ENCODE measurements at regions not wholly inside any gene's neighbourhood (a gene's known extent, or its start where the extent isn't known, plus 50 kb on each side); places are given as distances from the start of the nearest gene placed in this dataset.
A peak's percentile ranks its signal among the peaks of the same experiment; 100 is the strongest.
"Not testable (repeated sequence)": the region's sequence is repeated elsewhere in the genome, so short reads cannot be mapped to it uniquely, and the experiment has no call there.

DNA sequence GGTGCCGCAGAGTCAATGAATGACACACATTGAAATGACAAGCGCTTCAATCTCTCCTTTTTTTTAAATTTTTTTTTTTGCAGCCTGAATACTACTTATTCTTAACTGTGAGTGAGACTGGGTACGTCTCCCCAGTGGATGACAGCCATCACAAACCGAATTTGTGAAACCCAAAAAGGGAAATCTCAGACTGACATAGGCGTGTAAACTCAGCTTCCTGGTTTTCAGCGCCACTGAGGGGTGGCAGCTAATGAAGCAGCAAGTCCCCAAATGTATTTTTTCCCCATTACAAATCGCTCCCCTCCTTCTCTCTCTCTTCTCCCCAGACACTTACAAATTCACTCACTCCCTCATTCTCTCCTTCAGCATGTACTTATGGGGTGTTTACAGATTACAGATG is 196.0 kb downstream of the MAF start:
- no peak for DNase-seq (ENCODE audit: low spot score)

DNA sequence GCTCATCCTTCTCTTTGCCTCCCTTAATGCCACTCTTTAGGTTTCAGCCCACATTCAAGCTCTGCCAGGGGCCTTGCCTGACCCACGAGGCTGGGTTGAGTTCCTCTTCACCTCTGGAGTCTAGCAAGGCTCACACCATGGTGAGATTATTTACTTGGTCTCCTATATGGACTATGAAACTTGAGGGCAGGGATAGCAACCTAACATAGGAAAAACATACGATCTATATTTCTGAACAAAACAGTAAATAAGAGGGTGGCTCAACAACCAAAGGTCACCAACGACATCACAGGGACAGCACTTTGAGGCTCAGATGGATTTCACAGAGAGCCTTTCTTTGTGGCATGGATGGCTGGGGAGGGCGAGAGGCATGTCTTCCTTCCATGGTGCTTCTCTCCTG is 197.0 kb downstream of the MAF start:
- no peak for DNase-seq (ENCODE audit: low spot score)

DNA sequence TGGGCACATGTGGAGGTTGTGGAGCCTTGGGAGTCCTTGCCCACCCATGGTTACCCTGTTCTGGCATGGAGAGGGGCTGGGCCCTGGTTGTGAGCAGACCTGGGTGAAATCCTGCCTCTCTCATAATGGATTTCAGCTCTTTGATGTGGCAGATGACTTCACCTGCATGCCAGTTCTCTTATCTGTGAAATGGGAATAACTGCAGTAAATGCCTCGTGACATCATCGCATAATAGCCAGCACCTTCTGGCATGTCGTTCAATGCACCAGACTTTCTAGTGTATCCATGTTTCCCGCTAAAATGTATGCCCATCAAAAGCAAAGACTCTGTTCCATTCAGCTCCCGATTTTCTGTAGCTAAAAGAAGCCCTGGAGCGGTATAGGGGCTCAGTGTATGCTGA is 197.6 kb downstream of the MAF start:
- DNase-seq (ENCODE audit: low spot score): no peak

DNA sequence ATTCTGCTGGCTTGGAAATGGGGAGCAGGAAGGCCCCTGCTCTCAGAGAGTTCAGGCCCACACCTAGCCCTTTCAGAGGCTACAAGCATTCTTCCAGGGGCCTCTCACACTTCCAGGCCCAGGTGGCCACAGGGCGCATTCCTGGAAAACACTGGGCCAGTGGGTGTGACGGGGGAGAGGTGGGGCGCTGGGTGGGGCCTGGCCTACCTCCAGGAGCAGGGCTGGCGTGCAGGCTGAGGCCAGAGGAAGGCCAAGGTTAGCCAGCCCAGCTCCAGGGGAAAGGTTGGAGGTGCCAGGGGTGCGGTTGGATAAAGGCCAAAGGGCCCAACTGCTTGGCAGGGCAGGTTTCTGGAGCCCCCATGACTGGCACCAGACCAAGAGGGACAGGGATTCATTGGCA is 198.2 kb downstream of the MAF start:
- no peak for DNase-seq (ENCODE audit: low spot score)

DNA sequence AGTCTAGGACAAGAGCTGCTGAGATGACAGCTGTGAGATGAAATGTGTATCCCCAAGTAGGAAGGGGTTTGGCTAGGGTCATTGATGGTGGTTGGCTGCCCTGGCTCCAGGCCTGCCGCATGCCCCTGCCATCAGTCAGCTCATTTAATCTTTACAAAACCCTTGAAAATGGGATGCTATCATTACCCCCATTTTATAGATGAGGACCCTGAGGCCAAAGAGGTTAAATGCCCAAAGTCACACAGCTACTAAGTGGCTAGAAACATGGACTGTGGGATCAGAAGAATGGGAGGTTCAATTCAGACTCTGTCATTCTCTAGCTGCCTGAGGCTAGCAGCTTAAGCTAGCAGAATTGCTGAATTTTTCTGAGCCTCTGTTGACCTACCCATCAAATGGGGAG is 198.8 kb downstream of the MAF start:
- DNase-seq (ENCODE audit: low spot score): no peak

DNA sequence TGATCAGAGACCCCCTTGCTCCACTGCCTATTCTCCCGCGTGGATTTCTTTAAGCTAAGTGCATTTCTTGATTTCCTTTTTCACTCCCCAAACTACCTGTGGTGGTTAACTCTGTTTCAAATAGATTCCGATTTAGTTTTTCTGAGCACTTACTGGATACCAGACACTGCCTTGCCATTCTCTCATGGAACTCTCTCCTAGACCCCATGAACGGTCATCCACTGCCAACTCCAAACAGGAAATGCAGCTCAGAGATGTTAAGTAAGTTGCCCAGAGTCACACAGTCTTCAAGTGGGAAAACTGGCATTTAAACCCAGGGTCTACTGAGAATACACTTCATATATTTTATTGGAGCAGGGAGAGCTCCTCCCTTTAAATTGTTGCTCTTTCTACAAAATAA is 199.4 kb downstream of the MAF start:
- no peak for DNase-seq (ENCODE audit: low spot score)

DNA sequence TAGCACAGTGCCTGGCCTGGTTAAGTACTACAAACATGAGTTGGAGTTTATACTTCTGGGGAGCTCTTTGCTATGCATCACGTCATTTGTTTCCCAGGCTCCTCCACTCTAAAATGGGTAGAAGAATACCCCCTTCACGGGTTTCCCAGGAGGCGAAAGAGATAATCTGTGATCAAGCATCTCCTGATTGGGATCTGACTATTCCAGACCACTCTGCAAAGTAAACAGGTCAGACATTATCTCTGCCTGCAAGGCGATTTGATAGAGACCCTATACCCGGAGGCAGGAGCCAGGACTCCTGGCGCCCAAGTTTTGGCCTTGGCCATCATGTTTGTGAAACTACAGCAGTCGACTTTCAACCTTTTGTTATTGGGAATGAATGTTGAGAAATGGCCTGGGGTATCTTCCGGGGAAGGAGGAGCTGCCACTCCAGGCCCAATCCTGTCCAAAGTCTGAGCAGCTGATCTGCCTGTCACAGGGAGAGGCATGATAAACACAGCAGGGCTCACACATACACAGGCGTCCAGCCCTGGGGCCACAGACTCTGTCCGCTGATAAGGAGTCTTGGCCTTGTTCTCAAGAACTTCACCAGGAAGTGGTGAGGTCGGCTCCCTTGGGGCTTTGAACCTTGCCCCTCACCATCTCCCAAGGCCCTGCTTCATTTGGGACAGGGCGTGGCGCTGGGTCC is 199.9 kb downstream of the MAF start:
- DNase-seq (ENCODE audit: low spot score): no peak

DNA sequence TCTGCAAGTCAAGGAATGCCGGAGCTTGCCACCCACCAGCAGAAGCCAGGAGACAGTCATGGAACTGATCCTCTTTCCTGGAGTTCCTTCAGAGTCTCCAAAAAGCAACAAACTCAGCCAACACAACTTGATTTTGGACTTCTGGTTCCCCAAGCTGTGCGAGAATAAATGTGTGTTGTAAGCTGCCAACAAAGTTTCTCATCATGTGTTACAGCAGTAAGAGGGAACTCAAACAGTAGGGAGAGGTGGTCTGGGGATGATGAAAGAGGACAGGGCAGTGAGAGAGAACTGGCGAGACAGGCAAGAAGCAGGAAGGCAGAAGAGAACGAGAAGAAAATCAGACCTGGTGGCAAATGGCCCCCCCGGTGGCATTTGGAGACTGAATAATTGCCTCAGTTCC is 204.9 kb downstream of the MAF start:
- no peak for DNase-seq (ENCODE audit: low spot score)

DNA sequence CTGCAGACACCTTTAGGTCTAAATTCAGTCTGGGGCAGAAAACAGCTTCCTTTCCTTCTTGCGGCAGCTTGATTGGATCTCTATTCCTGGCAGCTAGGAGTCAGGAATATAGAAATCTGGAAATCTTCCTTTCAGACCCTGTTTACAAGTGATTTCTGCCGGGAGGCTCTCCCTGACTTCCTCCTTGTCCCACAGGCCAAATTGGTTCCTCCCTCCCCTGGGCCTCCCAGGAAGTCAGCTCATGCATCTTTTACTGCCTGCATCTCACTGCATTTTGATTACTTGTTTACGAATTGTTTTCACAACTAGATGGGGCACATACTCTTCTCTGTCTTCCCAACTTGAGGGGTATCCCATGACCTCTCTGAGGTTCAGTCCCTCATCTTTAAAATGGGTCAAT is 206.3 kb downstream of the MAF start:
- DNase-seq (ENCODE audit: low spot score): no peak

DNA sequence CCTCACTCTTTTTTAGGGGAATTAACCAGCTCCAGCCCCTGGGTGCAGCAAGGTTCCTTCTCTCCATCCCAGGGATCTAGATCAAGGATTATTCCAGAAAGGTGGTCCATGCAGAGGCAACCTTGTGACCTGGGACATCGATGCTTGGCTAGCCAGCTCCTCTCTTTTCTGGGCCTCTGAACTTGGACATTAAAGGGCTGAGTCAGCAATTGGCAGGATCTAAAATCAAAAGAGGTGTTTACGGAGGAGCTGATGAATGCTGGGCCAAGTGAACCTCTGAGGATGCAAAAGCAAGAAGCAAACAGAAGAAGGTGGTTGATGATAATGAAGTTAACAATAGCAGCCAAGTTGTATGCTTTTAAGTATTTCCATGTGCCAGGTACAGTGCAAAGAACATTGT is 207.0 kb downstream of the MAF start:
- no peak for DNase-seq (ENCODE audit: low spot score)

DNA sequence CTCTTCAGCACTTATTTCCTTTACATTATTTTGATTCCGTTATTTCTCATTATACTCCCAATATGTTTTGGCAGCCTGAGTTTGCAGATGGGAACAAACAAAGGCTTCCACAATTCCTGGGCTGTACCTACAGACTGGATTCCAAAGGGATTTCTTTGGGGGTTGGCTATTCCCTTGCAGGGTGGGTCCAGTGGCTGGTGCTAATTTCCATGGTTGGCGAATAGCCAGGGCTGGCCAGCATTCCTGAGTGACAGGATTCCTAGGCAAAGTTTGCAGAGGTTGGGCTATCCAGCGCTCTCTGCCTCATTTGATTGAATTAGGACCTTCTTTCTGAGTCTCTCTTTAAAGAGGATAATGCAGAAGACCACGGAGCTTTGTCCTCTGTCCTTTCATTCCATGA is 207.4 kb downstream of the MAF start:
- DNase-seq (ENCODE audit: low spot score): no peak

DNA sequence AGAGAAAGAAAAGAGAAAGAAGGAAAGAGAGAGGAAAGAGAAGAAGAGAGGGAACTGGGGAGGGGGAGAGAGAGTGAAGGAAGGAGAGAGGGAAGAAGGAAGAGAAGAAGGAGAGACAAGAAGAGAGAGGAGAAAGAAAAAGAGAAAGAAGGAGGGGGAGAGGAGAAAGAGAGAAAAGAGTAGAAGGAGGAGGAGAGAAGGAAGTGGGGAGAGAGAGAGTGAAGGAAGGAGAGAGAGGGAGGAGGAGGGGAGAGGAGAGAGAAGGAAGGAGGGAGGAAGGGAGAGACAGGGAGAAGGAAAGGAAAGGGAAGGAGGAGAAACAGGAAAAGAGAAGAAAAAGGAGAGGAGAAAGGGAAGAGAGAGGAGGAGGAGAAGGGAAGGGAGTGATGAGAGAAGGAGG is 208.5 kb downstream of the MAF start:
- no peak for DNase-seq (ENCODE audit: low spot score)

DNA sequence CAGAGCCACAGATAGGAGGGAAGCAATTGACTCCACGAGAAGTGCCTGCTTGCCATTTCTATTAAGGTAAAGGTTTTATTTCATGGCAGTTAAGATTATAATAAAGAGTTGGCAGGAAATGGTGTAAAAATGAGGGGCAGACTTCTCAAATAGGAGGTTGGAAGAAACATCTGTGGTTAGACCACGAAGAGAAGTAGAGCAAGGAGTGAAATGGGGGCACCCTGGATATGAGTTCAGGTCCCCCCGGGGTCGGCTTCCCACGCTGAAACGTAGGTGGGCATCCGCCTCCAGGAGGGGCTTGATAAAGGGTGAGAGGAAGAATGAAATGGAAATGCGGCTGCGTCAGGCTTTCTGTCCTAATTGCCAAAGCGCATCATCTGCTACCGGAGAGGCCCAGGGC is 209.1 kb downstream of the MAF start:
- DNase-seq (ENCODE audit: low spot score): no peak

DNA sequence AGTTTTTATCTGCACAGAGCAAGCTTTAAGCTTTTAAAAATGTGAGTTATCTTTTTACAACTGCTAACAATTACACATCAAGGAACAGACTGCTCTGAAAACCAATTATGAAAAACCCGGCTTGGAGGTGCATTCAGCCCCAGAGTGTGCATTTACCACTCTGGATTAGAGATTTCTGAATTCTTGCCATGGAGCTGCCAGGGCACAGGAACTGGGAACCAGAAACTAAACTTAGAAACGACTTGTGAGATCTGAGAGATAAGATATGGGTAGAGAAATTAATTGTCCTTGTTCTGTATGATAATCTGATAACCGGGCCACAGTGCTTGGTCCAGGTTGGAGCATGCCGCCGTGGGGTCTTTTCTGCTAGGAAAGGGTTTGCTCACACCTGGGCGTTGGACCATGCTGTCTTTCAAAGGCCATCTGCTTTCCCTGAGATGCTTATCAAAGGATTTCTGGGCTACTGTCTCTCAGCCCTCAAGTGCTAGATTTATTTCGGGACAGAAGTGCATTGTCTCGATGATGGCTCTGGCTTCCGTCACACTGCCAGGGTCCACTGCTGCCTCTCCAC is 210.0 kb downstream of the MAF start:
- DNase-seq (ENCODE audit: low spot score): peak; percentile 50

DNA sequence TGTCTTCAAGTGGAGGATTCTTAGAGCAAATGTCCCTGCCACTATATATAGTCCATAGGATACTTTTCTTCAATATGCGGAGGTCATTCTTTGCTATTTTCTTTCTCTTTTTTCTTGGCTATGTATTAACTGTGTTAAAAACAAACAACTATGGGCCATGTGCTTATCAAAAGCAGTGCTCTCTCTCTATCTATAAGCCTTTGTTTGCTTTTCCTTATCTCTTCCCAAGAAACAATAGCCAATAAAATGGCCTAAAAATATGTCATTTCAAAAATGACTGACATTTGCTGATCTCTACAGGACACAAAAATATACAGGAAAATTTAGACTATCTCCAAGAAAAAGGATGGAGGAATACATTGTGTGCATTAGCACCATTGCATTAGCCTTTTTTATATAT is 212.1 kb downstream of the MAF start:
- no peak for DNase-seq (ENCODE audit: low spot score)

DNA sequence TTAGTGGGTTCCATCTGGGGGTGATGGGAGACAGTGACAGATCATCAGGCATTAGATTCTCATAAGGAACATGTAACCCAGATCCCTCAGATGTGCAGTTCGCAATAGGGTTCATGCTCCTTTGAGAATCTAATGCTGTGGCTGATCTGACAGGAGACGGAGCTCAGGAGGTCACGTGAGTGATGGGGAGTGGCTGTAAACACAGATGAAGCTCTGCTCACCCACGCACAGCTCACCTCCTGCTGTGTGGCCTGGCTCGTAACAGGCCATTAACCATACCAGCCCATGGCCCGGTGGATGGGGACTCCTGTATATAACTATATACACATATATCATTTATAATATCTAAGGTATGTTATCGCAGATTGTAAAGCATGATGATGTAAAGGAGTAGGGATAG is 214.2 kb downstream of the MAF start:
- no peak for DNase-seq (ENCODE audit: low spot score)

DNA sequence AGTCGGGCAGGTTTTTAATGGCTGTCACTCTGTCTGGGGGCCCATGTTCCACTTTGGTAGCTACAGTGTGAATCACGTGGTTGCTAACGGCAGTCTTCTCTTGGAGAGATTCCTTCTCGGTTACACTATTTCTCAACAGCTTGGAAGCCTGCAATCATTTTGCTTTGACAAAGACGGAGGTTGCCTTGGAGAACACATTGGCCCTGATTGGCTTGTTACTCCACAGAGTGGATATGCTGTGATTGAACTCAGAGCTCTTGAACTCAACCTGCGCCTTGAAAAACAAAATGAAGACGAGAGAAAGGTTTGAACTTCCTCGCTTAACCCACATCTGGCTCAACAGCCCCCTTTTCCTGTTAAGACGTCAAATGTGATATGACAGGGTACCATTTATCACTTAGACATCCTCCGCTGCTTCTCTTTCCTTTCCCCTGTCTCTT is 218.9 kb downstream of the MAF start:
- DNase-seq (ENCODE audit: low spot score): no peak

DNA sequence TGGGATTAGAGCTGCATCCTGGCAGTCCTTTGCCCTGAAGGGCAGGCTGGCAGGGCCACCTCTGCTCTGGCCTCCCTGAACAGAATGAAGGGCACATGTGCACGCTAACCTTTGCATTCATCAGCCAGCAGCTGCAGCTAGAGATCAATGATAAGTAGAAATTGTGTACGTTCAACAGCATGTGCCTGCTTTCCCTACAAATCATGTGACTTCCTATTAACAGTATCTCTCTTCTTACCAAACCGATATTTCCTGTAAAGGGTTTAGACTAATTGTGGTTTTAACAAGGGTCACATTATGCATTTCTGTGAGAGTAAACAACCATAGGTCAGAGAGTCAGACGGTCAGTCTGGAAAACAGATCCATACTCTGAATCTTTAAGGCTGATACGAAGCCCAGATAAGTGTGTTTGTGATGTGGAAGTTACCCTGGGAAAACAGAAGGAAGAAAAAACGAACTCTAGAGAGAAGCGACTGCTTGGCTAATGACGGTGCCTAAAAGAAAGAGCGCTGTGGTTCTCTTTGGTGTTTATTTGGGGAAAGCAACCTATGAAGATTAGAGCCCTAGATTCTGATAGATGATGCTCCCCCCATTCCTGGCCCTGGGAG is 219.4 kb downstream of the MAF start:
- no peak for DNase-seq (ENCODE audit: low spot score)

DNA sequence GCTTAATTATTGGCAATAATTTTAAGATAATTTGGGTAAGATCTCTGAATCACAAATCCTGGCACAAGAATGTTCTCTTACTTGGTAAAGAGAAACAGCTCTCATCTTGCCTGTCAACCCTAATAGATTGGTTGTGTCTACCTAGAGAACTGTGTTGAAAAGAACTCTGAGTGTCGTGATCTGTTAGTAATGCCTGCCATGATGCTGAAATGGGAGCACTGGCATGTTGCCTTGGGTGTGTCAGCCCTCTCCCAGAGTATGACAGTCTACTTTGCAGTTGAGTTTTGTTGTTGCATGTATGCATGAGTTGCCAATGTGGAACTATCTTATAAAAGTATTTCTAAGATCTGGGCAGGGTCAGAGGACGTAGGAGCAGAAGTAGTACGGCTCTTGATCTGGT is 221.4 kb downstream of the MAF start:
- DNase-seq (ENCODE audit: low spot score): no peak

DNA sequence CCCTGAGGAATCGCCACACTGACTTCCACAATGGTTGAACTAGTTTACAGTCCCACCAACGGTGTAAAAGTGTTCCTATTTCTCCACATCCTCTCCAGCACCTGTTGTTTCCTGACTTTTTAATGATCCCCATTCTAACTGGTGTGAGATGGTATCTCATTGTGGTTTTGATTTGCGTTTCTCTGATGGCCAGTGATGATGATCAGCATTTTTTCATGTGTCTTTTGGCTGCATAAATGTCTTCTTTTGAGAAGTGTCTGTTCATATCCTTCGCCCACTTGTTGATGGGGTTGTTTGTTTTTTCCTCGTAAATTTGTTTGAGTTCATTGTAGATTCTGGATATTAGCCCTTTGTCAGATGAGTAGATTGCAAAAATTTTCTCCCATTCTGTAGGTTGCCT is 223.5 kb downstream of the MAF start:
- DNase-seq (ENCODE audit: low spot score): not testable (repeated sequence)

DNA sequence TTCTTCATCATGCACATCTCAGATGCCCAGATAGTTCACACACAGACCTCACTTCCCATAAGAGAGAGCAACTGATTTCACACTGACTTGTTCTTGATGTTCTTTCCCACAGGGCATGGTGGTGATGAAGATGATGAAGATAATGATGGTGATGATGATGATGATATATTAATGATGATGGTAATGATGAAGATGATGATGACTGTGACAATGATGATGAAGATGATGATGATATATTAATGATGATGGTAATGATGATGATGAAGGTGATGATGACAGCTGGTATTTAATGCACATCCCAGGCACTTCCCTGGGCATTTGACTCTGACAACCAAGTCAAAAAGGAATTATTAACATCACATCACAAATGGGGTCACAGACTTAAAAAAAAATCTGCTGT is 225.2 kb downstream of the MAF start:
- no peak for DNase-seq (ENCODE audit: low spot score)

DNA sequence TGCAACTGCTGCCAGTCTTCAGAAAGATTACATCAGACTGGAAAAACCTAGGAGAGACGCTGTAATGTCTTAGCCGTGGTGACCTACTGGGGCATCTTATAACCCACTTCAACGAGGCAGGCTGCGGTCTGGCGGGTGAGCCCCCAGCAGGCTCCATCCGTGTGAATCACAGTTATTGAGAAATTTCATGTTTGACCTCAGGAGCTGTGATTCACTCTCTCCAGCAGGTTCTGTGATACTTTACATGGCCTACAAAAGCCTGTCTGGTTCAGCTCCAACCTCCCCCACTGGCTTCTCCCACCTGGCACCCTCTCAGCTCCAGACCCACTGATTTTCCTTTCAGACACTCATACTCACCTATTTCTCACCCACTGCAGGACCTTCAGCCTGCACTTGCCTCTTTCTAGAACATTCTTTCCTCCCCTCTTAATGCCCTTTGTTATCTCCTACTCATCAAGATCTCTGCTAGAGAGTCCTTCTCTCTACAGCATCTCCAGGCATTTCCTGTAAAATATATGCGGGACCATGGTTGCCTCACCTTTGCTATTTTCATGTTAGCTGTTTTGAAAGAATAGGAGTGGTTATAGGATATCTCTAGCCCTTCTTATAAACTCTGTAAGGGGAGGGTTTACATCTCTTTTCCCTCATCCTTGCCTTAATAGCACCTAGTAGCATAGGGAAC is 227.9 kb downstream of the MAF start:
- peak; percentile 12 for DNase-seq (ENCODE audit: low spot score)

DNA sequence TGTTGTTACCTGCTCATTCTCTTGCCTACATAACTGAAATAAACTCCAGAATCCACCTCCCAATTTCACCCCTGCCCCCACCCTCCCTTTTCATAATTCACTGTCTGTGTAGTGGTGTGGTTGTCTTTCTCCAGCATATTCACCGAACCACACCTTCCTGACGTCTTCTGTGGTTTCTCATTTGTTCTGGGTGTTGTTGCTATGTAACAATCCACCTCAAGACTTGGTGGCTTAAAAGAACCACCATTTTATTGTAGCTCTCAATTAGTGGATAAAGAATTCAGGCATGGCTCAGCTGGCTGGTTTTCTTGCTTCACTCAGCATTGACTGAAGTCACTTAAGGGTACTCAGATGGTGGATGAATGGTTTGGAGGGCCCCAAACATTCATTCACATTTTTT is 229.8 kb downstream of the MAF start:
- DNase-seq (ENCODE audit: low spot score): no peak

Data from cerebellar cortex (tissue), 1 donor.